ENCODE measurements at regions not wholly inside any gene's neighbourhood (a gene's known extent, or its start where the extent isn't known, plus 50 kb on each side); places are given as distances from the start of the nearest gene placed in this dataset.

DNA sequence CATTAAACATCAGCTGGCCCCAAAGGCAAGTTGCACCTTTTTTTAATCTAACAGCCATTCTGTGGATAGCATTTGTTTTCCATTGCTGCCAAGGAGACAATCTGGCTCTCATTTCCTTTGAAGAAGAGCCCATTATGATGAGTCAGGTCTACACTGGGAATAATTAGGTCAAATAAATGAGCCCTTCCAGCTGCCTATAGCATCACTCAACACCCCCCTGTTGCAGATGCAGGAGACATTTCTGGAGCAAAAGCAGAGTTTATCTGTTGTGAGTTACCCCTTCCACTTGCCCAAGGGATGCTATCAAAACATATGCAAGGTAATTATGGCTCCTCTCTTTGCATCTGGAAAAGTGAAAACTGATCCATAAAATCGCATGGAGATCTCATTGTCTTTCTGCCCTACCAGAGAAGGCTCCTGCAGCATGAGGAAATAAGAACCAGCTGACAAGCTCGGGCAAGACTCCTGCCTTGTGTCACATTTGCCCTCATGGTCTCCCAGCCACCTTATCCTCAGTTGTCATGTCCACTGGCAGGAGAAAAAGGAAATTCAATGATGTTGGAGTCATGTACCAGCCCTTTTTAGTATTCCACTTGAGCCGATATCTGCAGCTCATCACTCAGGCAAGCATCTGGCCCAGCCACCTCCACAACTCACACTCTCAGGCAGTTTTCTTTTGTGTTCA, 135.9 kb downstream of the SLC30A10 start:
- TF ChIP-seq, protein P1, sequence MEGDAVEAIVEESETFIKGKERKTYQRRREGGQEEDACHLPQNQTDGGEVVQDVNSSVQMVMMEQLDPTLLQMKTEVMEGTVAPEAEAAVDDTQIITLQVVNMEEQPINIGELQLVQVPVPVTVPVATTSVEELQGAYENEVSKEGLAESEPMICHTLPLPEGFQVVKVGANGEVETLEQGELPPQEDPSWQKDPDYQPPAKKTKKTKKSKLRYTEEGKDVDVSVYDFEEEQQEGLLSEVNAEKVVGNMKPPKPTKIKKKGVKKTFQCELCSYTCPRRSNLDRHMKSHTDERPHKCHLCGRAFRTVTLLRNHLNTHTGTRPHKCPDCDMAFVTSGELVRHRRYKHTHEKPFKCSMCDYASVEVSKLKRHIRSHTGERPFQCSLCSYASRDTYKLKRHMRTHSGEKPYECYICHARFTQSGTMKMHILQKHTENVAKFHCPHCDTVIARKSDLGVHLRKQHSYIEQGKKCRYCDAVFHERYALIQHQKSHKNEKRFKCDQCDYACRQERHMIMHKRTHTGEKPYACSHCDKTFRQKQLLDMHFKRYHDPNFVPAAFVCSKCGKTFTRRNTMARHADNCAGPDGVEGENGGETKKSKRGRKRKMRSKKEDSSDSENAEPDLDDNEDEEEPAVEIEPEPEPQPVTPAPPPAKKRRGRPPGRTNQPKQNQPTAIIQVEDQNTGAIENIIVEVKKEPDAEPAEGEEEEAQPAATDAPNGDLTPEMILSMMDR (IDR thresholded peaks at IDR 0.05; ENCODE audit: low read length): no peak
- TF ChIP-seq EZH2 (optimal IDR thresholded peaks at IDR 0.05; ENCODE audit: low read depth, low read length): no peak
- no peak for TF ChIP-seq EZH2phosphoT487 (IDR thresholded peaks at IDR 0.05; ENCODE audit: low read length)

All from MM.1S (cell line).